Breast epithelium (tissue), 3 donors: ENCODE measurements at regions not wholly inside any gene's neighbourhood (a gene's known extent, or its start where the extent isn't known, plus 50 kb on each side); places are given as distances from the start of the nearest gene placed in this dataset.

ENCODE experiments used
- POLR2A ChIP-seq: fragments of 450-650 bp; IDR thresholded peaks from one replicate; pipeline ENCODE4 v1.6.1; 2016; ENCODE audit warnings: antibody characterized with exemption, mild to moderate bottlenecking, moderate library complexity
- POLR2AphosphoS5 ChIP-seq, 3 donors: sonication (generic); formaldehyde crosslinking; IDR thresholded peaks; one replicate each; pipeline ENCODE4 v1.6.1; 2017; ENCODE audit warnings: antibody characterized with exemption in 3 of 3

DNA sequence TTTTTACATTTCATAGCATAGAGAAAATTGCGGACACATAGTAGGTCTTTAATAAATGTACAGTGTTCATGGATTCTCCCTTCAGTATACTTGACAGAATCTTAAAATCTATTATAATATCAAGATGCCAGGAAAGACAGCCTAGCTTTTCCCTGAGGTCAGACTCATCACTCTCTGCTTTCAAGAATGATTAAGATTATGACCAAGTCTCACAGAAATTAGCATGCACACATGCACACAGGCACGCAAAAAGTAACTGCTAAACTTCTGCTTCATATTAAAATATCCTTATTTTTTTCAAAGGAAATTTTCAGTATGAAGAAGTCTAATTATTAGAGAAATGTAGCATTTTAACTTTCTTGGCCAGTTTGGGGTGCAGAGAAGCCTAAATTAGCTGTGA is 493.8 kb upstream of the NECTIN3 start:
- no peak for TF ChIP-seq POLR2A
- no peak for TF ChIP-seq POLR2AphosphoS5 (IDR thresholded peaks at IDR 0.05)
